Neural cell (in vitro differentiated cells): ENCODE measurements at regions not wholly inside any gene's neighbourhood (a gene's known extent, or its start where the extent isn't known, plus 50 kb on each side); places are given as distances from the start of the nearest gene placed in this dataset.

Experiments
- H2AFZ ChIP-seq: fragments of 200-600, 300-800 bp; sonication (generic), shearing (Covaris generic); 2 replicates; pipeline ENCODE4 v1.6.0; 2014; ENCODE audit warnings: low read depth, mild to moderate bottlenecking, antibody characterized with exemption, low read length, moderate library complexity
- H3F3A ChIP-seq: fragments of 200-600 bp; shearing (Covaris generic); 2 replicates; pipeline ENCODE4 v1.6.1; 2016; ENCODE audit warnings: mild to moderate bottlenecking, moderate library complexity, mixed read lengths, antibody characterized with exemption, low read length; ENCODE audit not compliant: insufficient read depth, poor library complexity, severe bottlenecking
- H3K27ac ChIP-seq: fragments of 200-600, 300-800 bp; sonication (generic), shearing (Covaris generic); 2 replicates; pipeline ENCODE4 v1.5.1; 2014; ENCODE audit warnings: mild to moderate bottlenecking, low read length, moderate library complexity
- H3K27me3 ChIP-seq: fragments of 300-800, 200-600 bp; sonication (generic), shearing (Covaris generic); 2 replicates; pipeline ENCODE4 v1.6.0; 2014; ENCODE audit warnings: mild to moderate bottlenecking, low read depth, low read length, moderate library complexity; ENCODE audit not compliant: insufficient read depth
- H3K36me3 ChIP-seq: fragments of 300-800, 200-600 bp; sonication (generic), shearing (Covaris generic); 2 replicates; pipeline ENCODE4 v1.5.1; 2014; ENCODE audit warnings: mild to moderate bottlenecking, antibody characterized with exemption, low read length, moderate library complexity; ENCODE audit not compliant: insufficient read depth
- H3K4me2 ChIP-seq: fragments of 300-800, 200-600 bp; sonication (generic), shearing (Covaris generic); 2 replicates; pipeline ENCODE4 v1.6.0; 2014; ENCODE audit warnings: mild to moderate bottlenecking, low read length
- H3K4me3 ChIP-seq: fragments of 300-800, 200-600 bp; sonication (generic), shearing (Covaris generic); 2 replicates; pipeline ENCODE4 v1.5.1; 2014; ENCODE audit warnings: mild to moderate bottlenecking, low read length, moderate library complexity
- H3K79me2 ChIP-seq: fragments of 200-600 bp; shearing (Covaris generic); replicated peaks from 2 replicates; pipeline ENCODE4 v1.6.0; 2014; ENCODE audit warnings: mild to moderate bottlenecking, low read length, moderate library complexity; ENCODE audit not compliant: insufficient read depth
- H3K9ac ChIP-seq: fragments of 300-800, 200-600 bp; sonication (generic), shearing (Covaris generic); 2 replicates; pipeline ENCODE4 v1.6.1; 2016; ENCODE audit warnings: mild to moderate bottlenecking, low read length, mixed read lengths
- H3K9me2 ChIP-seq: fragments of 200-600 bp; shearing (Covaris generic); 2 replicates; pipeline ENCODE4 v1.6.1; 2016; ENCODE audit warnings: mild to moderate bottlenecking, low read length, mixed read lengths; ENCODE audit not compliant: insufficient read depth
- H3K9me3 ChIP-seq: fragments of 200-600, 300-800 bp; sonication (generic), shearing (Covaris generic); 2 replicates; pipeline ENCODE4 v1.6.1; 2016; ENCODE audit warnings: mild to moderate bottlenecking, mixed run types, low read length, moderate library complexity, mixed read lengths
- H4K20me1 ChIP-seq: fragments of 200-600 bp; shearing (Covaris generic); 2 replicates; pipeline ENCODE4 v1.6.1; 2016; ENCODE audit warnings: mild to moderate bottlenecking, mixed run types; ENCODE audit not compliant: insufficient read depth
- CTCF ChIP-seq: fragments of 450-650 bp; IDR thresholded peaks from 2 replicates; pipeline ENCODE4 v1.5.1; 2014; ENCODE audit warnings: antibody characterized with exemption, mild to moderate bottlenecking, moderate library complexity; ENCODE audit not compliant: poor library complexity, severe bottlenecking
- EP300 ChIP-seq: fragments of 450-650 bp; conservative IDR thresholded peaks from 2 replicates; pipeline ENCODE4 v1.6.1; 2014; ENCODE audit warnings: antibody characterized with exemption, mild to moderate bottlenecking, moderate library complexity; ENCODE audit not compliant: poor library complexity, severe bottlenecking
- EZH2 ChIP-seq: fragments of 200-600, 300-800 bp; shearing (Covaris generic), sonication (generic); IDR thresholded peaks from 2 replicates; pipeline ENCODE4 v1.6.1; 2014; ENCODE audit warnings: antibody characterized with exemption, low read length, borderline replicate concordance, mild to moderate bottlenecking; ENCODE audit not compliant: insufficient read depth, poor library complexity, severe bottlenecking
- MXI1 ChIP-seq: fragments of 450-650 bp; conservative IDR thresholded peaks from 2 replicates; pipeline ENCODE4 v1.6.1; 2014; ENCODE audit warnings: antibody characterized with exemption, mild to moderate bottlenecking; ENCODE audit not compliant: poor library complexity, severe bottlenecking
- POLR2AphosphoS5 ChIP-seq: IDR thresholded peaks from 2 replicates; pipeline ENCODE4 v1.6.1; 2012
- RAD21 ChIP-seq: fragments of 450-650 bp; conservative IDR thresholded peaks from 2 replicates; pipeline ENCODE4 v1.6.1; 2014; ENCODE audit warnings: antibody characterized with exemption, mild to moderate bottlenecking, moderate library complexity
- REST ChIP-seq: IDR thresholded peaks from 2 replicates; pipeline ENCODE4 v1.6.1; 2012; ENCODE audit warnings: borderline replicate concordance
- SMC3 ChIP-seq: fragments of 450-650 bp; conservative IDR thresholded peaks from 2 replicates; pipeline ENCODE4 v1.6.1; 2014; ENCODE audit warnings: antibody characterized with exemption, mild to moderate bottlenecking, moderate library complexity; ENCODE audit not compliant: poor library complexity
- TAF1 ChIP-seq: IDR thresholded peaks from 2 replicates; pipeline ENCODE4 v1.6.1; 2012; ENCODE audit warnings: low read depth

GRCh38 chr4:182019148-182019652, 224.0 kb upstream of the TENM3 start:
- no peaks in the 10 kb centered on the region for H3K27me3 ChIP-seq
- no peak overlapping the region for H3K9ac ChIP-seq

GRCh38 chr4:182022909-182023308, 220.3 kb upstream of the TENM3 start:
- no peak overlapping the region for H3K4me2 ChIP-seq
- no peak for TF ChIP-seq EP300
- no peak for TF ChIP-seq EZH2
- no peak for TF ChIP-seq SMC3
- no peak for TF ChIP-seq REST
- no peak for TF ChIP-seq POLR2AphosphoS5
- no peak for TF ChIP-seq MXI1
- no peak for TF ChIP-seq TAF1
- TF ChIP-seq RAD21 = no peak

More at GRCh38 chr4:182019148-182019652, 224.0 kb upstream of the TENM3 start:
- Histone ChIP-seq H3K79me2 (no peaks in the 10 kb centered on the region), H4K20me1 (no peaks in the 10 kb centered on the region), H3K4me3 (no peak overlapping the region), H3F3A (no peaks in the 10 kb centered on the region), H3K9me2 (no peaks in the 10 kb centered on the region), H2AFZ (no peak overlapping the region), H3K27ac (no peak overlapping the region), H3K9me3 (no peaks in the 10 kb centered on the region), H3K4me2 (no peak overlapping the region), H3K36me3 (no peaks in the 10 kb centered on the region)
- TF ChIP-seq REST (no peak), EZH2 (no peak), SMC3 (no peak), EP300 (no peak), CTCF (no peak), RAD21 (no peak), MXI1 (no peak), TAF1 (no peak), POLR2AphosphoS5 (no peak)

More at GRCh38 chr4:182022909-182023308, 220.3 kb upstream of the TENM3 start:
- no peaks in the 10 kb centered on the region for H3K9me2 ChIP-seq
- H3K36me3 ChIP-seq = no peaks in the 10 kb centered on the region
- no peak overlapping the region for H2AFZ ChIP-seq
- H3K9me3 ChIP-seq = no peaks in the 10 kb centered on the region
- H3K79me2 ChIP-seq = no peaks in the 10 kb centered on the region
- H3F3A ChIP-seq = no peaks in the 10 kb centered on the region
- no peaks in the 10 kb centered on the region for H3K27me3 ChIP-seq
- H3K9ac ChIP-seq = no peak overlapping the region
- no peak overlapping the region for H3K27ac ChIP-seq
- no peaks in the 10 kb centered on the region for H4K20me1 ChIP-seq
- H3K4me3 ChIP-seq = no peak overlapping the region
